Femur (tissue), 1 donor: ENCODE measurements at regions not wholly inside any gene's neighbourhood (a gene's known extent, or its start where the extent isn't known, plus 50 kb on each side); places are given as distances from the start of the nearest gene placed in this dataset.
"Not testable (repeated sequence)": the region's sequence is repeated elsewhere in the genome, so short reads cannot be mapped to it uniquely, and the experiment has no call there.

Experiments used
- DNase-seq: peaks from one replicate; pipeline ENCODE4 v3.0.0-alpha.2; 2017

DNA sequence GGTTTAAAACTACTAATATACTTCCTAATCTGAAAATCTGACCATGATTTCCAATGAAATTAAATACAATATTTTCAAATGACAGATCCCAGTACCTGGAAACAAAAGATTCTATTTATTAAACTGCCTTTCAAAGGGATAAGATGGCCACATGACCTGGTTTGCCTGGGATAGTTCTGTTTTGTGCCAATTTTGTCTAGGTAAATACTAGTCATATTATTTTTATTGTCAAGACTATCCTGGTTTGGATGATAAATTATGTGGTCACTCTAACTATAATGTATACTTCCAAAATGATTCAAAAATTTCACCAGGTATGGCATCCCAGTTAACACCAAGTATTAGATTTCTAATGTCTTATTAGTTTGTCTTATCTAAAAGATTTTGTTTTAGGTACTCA lies 222.5 kb upstream of the TTC29 start:
- not testable (repeated sequence) for DNase-seq

DNA sequence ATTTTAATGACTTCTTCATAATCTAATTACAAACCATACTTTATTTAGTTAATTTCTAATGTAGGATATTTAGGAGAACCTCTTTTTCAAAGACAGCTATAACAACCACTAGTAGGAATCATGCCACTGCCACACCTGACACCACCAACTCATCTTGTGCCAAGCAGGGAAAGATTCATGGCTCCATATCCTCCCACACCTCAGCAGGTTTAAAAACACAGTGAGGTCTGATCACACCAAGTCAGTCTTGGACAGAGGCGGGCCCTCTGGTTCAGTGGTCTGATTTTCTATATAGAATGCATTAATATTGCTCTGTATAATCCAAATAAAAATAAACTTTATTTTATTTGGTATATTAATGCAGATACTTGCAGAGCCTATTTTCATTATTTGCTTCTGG lies 227.7 kb upstream of the TTC29 start:
- DNase-seq: no peak

DNA sequence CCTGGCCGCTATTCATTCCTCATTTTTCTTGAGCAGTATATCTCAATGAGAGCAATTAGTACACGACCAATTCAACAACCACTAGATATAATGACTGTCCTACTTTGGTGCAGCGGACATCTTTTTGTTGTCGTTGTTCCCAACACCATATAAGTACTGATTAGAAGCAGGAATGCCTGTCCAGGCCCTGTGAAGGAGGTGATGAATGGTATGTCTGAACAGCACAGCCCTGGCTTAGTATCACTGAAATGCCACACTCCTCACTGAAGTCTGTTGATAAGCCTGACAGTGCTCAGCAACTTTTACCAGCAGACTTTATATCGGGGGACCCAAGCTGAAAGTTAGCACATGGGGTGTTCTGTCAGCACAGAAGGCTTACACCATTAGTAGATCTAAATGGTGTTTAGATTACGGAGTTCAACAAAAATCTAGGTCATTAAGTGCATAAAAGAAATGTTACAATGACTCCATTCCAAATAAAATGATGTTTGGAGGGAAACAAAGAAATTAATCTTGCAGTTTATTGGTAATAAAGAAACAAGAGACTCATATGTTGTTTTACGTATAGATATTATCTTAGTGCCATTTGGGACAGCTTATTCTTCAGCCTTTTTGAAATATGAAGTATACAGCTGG lies 228.3 kb upstream of the TTC29 start:
- DNase-seq: no peak

DNA sequence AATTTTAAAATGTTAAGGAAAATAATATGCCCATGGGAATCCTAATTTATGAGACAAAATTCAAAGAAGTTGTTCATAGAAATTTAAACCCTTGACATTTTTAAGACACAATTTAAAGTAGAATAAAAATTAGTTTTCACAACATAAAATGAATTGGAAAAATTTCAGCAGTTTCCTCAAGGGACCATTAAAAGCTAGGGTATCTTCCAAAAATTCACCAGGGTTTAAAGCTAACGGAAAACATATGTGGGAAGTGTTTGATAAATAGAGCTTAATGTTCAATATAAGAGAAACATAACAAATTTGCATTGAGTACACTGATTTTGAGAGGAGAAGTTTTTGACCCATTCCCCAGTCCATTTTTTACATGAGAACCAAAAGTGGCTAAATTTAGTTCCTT lies 228.9 kb upstream of the TTC29 start:
- no peak for DNase-seq

DNA sequence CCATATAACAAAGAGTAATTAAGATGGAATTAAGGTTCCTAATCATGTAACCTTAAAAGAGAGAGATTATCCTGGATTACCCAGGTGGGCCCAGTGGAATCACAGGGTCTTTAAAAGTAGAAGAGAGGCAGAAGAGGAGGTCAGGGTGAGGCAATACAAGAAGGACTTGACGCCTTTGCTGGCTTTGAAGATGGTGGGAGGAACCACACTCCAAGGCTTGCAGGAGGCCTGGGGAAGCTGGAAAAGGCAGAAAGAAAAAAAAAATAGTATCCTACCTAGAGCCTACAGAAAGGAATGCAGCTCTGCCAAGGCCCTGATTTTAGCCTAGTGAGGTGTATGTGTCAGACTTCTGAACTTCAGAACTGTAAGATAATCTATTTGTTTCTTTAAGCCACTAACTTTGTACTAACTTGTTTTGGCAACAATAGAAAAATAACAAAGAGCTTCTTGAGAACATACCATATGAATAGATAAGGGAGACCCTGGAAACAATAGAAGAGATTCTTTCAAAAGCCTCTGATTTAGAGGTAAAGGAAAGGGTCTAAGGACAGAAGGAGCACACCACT lies 229.9 kb upstream of the TTC29 start:
- no peak for DNase-seq

DNA sequence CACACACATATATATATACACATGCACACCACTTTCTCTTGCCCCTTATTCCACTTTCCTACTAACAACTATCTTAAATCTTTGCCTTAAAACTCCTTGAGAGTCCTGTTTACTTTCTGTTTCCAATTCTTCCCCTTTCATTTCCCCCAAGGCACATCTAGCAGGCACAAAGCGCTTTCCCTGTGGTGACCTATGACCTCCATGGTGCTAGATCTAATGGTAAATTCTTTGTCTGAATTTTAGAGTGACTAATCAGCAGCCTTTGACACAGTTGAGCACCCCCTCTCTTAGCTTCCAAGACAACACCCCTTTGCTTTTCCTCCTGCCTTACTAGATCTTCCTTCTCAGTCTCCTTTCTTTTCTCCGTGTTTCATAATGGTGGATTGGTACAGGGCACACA lies 236.4 kb upstream of the TTC29 start:
- DNase-seq: no peak

DNA sequence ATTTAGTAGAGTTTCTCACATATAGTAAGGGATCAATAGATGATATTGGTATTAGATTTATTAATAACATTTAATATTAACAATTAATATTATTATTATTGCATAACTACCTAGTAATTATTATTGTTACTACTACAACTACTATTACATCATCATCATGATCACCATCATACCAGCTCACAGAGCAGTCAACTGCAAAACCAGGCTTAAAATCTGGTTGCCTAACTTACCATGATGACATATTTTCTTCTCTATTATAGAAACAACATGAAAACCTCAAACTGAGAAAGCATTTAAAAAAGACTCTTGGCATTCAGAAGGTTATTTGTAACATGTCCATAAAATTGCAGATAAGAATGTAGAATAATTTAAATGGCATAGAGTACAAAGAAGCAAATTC lies 247.0 kb upstream of the TTC29 start:
- DNase-seq: no peak

DNA sequence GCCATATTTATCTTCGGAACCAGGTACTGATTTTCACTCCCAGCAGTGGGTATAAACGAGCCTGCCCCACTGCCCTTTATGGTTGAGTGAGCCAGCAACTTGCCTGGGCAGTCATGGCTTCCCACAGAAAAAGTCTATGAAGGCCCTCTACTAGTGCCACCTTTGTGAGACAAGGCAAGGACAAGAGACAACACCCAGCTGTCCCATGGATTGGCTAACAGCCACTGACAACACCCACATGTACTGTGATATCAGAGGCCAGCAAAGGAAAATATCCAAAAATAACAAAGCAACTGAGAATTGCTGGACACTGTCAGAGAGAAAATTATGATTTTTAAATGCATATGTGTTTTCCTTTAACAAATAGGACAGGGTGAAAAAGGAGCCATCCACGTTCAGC lies 248.4 kb upstream of the TTC29 start:
- DNase-seq: peak; percentile 12

DNA sequence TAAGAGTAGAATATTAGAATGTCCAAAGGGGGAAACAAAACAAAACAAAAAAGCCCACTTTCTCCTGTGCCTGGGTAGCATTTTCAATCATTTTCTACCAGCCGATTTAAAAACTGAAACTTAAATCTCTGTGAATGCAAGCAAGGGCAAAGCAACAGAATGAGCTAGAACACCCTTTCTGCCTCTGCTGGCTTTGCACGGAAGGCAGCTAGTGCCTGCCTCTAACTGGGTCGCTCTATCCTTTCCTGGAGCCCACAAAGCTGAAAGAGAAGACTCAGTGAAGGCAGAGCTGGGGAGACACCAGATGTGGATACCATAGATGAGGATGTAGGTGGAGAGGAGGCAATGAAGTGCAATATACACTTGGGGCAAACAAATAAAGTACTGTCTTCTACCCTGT lies 248.9 kb upstream of the TTC29 start:
- DNase-seq: no peak

DNA sequence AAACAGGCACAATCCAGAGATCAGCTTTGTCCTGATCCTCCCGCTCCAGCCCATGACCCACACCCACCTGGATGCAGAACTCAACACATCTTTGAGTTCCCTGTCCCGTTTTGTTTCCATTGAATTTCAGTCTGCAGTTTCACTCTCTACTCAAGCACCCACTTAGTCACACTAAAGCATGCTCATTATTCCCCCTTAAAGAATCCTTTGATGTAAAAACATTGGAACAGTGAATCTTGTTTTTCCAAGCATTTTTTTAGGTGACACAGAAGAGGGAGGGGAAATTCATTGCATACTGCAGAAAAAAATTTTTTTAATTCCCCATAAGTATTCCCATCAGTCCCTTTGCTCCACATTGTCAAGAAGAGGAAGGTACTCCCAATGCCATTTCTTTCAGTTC lies 249.7 kb upstream of the TTC29 start:
- DNase-seq: no peak

DNA sequence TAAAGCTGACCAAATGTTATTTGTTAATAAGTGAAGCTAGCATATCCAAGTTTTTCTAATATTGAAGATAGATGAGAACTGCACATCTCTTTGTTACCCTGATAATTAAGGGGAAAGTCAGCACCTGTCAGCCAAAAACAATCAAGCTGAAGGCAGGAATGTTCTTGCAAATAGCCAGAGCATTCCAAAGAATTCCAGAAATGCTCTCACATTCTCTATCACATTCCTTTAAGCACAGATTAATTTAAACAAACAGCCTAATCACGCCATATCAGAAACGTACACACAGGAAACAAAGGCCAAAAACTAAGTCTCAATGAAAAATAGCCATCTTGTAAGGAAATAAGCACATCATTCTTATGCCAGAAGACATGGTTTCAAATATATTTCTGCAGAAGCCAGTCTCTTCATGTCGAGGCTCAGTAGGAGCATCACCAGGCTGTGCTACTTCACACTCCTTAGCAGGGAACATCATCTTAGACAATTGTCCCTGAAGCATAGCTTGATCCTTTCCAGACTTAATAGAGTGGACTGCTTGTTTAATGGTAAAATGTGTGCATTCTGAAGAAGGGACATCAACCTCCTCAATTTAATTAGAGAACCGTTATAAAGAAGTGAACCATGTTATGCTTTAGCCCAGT lies 252.9 kb upstream of the TTC29 start:
- DNase-seq: no peak

DNA sequence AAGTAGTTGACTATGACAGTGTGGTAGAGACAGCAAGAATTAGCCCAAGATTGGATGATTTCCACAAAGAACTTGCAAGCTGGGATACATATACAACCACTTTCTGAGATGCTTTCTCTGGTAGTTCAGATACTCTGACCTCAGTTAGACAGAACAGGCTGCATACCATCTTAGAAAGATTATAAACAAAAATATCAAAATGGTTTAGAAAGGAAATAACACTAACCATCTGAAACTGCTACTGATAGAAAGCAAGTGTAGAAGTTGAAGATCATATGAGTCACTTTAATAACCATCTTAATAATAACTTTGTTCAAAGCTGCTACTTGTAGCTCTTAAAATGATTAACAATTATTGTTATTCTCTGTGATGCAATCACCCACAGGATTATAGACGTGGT lies 255.4 kb upstream of the TTC29 start:
- no peak for DNase-seq

DNA sequence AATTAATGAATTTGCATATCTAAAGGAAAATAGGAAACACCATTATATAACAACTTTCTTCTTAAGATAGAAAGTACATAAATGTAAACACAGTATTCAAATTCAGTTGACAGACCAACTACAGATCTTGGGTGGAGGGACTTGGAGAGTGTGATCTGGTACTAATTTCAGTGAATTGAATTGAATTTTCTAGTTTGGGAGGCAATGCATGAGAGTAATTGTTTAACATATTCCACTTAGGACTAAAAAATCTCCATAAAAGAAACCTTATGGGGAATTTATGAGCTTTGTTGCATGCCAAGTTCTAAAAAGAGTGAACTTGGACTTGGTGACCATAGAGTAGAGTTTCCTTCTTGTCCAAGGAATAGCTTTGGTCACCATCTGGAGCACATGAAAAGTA lies 261.1 kb upstream of the TTC29 start:
- no peak for DNase-seq

DNA sequence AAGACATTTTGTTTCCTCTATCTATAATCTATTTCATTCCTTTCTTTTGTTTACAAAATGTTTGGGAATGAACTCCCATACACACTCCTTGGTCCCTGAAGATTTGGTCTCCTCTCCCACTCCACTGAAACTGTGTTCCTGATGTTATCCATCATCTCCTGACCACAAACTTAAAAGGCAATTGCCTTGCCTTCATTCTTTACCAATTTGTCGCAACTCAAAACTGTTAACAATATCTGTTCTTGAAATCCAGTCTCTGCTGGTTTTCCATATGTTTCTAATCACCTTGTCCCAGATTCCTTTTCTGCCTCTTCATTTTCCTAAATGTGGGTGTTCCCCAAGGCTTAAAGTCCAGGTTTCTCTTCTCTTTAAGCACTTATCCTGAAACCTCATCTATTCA lies 262.2 kb upstream of the TTC29 start:
- DNase-seq: no peak

DNA sequence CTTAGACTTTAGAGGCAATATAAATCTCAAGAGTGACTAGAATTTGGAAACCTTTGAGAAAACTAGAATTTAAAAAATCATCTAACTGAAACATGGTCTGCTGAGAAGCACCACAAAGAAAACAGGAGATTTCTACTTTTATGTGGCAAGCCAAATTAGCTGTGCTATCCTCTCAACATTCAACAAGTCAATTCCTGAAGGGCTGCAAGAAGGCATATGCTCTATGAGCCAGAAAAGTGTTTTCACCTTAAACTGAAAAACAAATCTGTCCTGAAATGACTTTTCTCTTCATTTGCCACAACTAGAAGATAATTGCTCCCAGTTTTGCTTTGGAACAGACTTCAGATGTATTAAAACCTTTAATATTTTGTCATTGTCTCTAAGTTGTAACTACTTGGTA lies 263.2 kb upstream of the EDNRA start:
- no peak for DNase-seq

DNA sequence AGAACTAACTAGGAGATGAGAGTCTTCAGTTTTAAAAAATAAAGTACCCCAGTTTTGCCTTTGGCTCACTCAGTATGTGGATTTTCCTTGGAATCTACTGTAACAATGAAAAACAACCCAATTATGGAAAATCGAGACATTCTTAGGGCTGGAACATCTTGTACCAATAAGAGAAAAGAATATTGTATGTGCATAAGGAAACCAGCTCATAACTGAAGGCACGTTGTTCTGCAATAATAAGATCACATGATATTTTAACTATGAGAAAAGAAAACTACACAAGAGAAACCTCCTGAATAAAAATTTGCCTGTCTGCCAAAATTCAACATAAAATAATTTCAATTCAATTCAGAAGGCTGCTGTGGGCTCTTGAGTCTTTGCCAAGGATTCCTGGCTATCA lies 261.8 kb upstream of the EDNRA start:
- DNase-seq: no peak

DNA sequence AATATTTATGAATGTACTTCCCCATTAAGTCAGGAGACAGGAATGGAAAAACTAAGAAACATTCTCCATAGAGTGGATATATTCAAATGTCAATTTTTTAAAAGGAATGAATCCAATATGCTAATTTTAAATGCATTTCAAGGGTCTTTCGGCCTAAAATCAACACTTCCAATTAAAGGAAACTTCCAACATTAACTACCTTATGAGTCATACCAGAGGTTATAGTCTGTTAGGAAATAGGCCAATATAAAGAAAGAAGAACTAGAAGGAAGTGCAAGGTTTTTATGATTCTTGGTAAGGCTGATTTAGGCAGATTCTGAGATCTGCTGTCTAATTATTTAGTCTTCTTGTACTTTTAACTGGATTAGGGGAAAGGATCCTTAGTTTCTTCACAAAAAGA lies 260.1 kb upstream of the EDNRA start:
- DNase-seq: no peak

DNA sequence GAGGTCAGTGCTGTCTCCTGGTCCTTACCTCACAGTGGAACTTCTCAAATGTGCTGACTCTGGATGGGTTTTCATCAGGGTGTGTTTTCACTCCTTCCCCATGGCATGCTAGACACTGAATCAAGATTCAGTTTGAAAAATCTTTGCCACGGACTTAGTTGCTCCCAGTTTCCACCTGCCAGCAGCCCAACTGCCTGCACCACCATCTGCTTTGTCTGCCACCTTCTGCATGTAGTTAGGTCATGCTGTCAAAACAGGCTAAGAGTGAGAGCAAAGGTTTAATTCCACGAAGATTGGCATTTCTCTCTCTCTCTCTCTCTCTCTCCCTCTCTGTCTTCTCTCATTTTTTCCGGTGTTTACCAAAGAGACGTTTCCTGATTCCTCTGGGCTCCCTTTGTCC lies 258.0 kb upstream of the EDNRA start:
- DNase-seq: no peak

DNA sequence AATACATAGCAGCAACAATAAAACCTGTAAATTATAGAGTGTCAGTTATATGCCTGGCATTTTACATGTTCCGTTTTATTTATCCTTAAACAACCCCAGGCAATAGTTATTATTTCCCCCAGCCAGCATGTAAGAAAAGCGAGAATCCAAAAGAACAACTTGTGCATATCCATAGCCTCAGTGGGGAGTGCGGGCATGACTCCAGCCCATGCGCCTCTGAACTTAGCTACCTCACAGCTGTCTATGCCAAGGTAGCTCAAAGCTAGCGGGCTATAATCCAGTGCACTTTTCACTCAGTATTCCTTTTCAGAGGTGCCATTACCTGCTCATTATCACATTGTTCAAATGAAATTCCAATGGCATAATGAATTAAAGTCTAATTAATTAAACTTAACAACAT lies 257.3 kb upstream of the EDNRA start:
- DNase-seq: no peak

DNA sequence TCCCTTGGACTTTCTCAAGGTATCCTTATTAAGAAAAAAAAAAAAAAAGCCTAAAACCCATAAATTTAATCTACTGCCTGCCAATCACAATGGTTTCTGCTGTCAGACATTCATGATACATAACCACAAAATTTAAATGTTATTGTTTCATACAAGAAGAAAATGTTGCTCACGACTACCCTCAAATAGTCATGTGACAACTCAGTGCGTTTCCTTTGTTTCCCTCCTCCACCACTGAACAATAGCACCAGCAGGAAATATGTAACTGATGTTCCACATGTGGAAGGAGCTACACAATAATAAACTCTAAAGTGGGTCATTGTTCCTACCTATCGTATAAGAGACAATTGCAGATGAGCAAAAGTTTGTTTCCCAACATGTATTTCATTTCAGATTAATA lies 244.1 kb upstream of the EDNRA start:
- no peak for DNase-seq

DNA sequence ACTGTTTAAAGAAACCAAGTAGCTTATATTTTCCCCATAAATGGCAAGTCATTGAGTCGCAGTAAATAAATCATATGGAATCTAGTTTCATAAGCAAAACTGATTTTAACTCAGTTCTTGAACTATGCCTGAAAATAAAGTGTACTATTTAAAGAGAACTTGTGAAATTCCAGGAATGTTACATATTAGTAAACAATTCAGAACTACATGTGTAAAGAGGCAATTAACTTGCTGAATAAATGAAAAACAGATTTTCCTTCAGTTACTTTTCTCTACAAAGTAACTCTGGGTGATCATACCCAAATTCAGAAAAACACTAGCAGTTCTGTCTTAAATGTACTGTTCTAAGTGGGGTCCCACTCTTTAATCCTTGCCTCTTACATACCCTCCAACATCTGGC lies 236.1 kb upstream of the EDNRA start:
- DNase-seq: no peak

DNA sequence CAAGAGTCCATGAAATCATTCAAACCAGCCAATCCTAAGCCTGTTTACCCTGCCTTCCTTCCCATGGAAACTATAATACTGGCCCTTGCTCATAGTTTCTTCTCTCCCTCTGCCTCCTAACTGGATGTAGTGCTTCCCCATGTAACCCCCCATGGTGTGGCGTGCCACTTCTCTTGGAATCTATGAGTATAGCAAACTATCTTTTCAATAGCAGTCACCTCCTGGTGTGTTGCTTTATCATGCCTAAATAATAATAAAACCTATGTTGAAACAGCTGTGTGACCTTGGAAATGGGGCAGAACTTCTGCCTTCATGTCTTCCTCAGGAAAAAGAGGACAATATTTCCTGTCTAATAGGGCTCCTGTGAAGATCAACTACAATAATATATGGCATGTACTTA lies 234.8 kb upstream of the EDNRA start:
- no peak for DNase-seq

DNA sequence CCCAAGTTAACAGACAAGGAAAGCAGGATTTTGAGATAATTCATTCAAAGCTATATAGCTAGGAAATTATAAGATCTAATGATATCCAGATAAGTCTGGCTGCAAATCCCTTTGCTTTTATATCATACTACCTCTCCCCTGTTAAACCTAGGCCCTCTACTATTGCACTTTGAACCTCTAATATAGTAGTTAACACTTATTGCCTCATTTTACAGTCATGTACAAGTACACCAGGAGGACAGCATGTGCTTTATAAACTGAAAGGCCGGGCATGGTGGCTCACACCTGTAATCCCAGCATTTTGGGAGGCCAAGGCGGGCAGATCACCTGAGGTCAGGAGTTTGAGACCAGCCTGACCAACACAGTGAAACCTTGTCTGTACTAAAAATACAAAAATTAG lies 234.4 kb upstream of the EDNRA start:
- not testable (repeated sequence) for DNase-seq

DNA sequence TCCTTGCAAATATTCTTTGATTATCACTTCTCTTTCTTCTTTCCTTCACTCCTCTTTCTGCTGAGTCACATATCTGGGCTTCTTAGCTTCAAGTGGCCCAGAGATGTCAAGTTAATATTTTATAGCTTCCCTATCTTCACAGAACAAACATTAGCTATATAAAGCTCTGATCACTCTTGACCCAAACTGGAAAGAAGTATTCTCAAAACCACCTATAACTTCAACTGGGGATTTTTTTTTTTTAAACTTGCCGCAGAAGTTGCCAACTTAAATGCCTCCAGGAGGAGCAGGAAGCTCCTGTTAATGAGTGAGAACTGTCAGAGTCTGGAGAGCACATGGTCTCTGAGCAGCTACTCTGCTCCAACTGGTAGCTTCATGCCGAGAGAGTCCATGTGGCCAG lies 233.3 kb upstream of the EDNRA start:
- no peak for DNase-seq

DNA sequence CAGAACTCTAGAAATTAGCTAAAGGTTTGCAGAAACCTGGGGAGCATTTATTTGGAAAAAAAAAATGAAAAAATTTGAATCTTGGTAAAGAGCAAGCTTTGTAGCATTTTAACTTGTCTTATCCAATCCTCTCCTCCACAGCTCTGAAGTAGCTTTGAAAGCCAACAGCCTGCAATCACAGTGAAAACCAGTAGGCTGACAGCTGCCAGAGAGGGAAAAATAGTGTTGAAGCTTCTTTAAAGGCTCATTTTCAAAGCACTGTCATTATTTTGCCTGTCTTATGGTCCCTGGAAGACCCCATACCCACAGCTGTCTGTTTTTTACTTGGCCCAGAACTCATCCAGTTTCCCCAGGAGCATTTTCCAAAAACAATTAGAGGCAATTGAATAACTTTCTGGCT lies 230.8 kb upstream of the EDNRA start:
- no peak for DNase-seq
